ENCODE measurements at regions not wholly inside any gene's neighbourhood (a gene's known extent, or its start where the extent isn't known, plus 50 kb on each side); places are given as distances from the start of the nearest gene placed in this dataset.
"Not testable (repeated sequence)": the region's sequence is repeated elsewhere in the genome, so short reads cannot be mapped to it uniquely, and the experiment has no call there.

DNA sequence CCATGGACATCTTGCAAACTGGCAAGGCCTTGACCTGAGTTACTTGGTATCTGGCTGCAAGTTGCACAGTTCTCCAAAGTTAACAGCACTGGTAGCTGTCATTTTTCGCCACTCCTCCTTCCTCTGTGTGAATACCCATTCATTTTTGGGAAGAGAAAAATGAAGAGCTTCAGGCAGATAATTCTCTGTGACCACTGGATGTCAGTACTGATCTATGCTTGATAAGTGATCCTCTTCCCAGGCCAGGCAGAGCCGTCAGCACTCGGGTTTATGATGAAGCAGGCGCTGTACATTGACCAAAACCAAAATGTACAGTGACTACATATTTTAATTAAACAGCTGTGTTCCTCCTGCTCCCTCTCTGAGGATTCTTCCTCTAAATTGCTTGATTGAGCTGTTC, 55.9 kb upstream of the PDZD8 start:
- H4K20me1 ChIP-seq (ENCODE audit: insufficient read depth), result no peaks in the 10 kb centered on the region
- no peak overlapping the region for H3K9ac ChIP-seq
- H3K4me1 ChIP-seq (ENCODE audit: low read depth, poor library complexity, severe bottlenecking), result no peaks in the 10 kb centered on the region
- no peak overlapping the region for H3K4me3 ChIP-seq (IDR thresholded peaks at IDR 0.05; ENCODE audit: insufficient read depth, low read depth, low read length)
- H3K79me2 ChIP-seq (ENCODE audit: insufficient read depth, low read depth), result no peaks in the 10 kb centered on the region
- no peaks in the 10 kb centered on the region for H3K36me3 ChIP-seq (ENCODE audit: insufficient read depth)
- no peak overlapping the region for H2AFZ ChIP-seq (ENCODE audit: low read depth)
- H3K27ac ChIP-seq, result no peak overlapping the region
- no peaks in the 10 kb centered on the region for H3K27me3 ChIP-seq (ENCODE audit: insufficient read depth, low read depth)
- TF ChIP-seq, protein P1, sequence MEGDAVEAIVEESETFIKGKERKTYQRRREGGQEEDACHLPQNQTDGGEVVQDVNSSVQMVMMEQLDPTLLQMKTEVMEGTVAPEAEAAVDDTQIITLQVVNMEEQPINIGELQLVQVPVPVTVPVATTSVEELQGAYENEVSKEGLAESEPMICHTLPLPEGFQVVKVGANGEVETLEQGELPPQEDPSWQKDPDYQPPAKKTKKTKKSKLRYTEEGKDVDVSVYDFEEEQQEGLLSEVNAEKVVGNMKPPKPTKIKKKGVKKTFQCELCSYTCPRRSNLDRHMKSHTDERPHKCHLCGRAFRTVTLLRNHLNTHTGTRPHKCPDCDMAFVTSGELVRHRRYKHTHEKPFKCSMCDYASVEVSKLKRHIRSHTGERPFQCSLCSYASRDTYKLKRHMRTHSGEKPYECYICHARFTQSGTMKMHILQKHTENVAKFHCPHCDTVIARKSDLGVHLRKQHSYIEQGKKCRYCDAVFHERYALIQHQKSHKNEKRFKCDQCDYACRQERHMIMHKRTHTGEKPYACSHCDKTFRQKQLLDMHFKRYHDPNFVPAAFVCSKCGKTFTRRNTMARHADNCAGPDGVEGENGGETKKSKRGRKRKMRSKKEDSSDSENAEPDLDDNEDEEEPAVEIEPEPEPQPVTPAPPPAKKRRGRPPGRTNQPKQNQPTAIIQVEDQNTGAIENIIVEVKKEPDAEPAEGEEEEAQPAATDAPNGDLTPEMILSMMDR (conservative IDR thresholded peaks at IDR 0.05; ENCODE audit: low read depth, low read length), result no peak
- no peak overlapping the region for H3K4me2 ChIP-seq

DNA sequence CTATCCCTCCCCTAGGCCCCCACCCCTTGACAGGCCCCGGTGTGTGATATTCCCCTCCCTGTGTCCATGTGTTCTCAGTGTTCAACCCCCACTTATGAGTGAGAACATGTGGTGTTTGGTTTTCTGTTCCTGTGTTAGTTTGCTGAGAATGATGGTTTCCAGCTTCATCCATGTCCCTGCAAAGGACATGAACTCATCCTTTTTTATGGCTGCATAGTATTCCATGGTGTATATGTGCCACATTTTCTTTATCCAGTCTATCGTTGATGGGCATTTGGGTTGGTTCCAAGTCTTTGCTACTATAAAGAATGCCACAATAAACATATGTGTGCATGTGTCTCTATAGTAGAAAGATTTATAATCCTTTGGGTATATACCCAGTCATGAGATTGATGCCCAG, 55.3 kb upstream of the PDZD8 start:
- H3K36me3 ChIP-seq (ENCODE audit: insufficient read depth); H2AFZ ChIP-seq (ENCODE audit: low read depth); H3K27me3 ChIP-seq (ENCODE audit: insufficient read depth, low read depth); H4K20me1 ChIP-seq (ENCODE audit: insufficient read depth); H3K4me3 ChIP-seq (IDR thresholded peaks at IDR 0.05; ENCODE audit: insufficient read depth, low read depth, low read length); H3K9ac ChIP-seq; H3K4me1 ChIP-seq (ENCODE audit: low read depth, poor library complexity, severe bottlenecking); H3K27ac ChIP-seq; H3K79me2 ChIP-seq (ENCODE audit: insufficient read depth, low read depth); H3K4me2 ChIP-seq: not testable (repeated sequence)

DNA sequence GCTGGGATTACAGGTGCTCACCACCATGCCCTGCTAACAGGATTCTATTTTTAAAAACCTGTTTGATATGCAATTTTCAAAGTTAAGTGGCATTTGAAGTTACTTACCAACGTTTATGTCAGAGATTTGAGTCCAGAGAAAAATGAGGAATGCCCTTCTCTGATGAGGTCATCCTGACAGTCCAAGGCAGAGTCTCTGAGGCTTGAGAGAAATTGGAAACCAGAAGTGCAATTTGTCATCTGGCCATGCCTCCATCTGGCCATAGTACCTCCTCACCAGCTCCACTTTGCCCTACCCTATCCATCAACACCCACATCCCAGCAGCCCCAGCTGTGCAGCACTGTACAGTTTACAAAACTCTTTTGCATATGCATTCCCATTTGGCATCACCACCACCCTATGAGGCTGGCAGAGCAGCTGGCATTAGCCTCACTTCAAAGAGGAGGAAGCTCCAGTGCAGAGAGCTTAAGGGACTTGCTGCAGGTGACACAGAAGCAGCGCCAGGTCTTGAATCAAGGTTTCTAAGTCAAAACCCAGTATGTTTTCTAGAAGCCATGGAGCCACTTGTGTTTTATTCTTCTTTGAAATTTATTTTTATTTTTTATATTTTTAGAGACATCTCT, 54.5 kb upstream of the PDZD8 start:
- no peak overlapping the region for H3K9ac ChIP-seq
- TF ChIP-seq, protein P1 (conservative IDR thresholded peaks at IDR 0.05; ENCODE audit: low read depth, low read length), result no peak
- no peak overlapping the region for H3K4me3 ChIP-seq (IDR thresholded peaks at IDR 0.05; ENCODE audit: insufficient read depth, low read depth, low read length)
- no peaks in the 10 kb centered on the region for H3K79me2 ChIP-seq (ENCODE audit: insufficient read depth, low read depth)
- no peak overlapping the region for H3K4me2 ChIP-seq
- H3K27ac ChIP-seq, result no peak overlapping the region
- no peaks in the 10 kb centered on the region for H3K27me3 ChIP-seq (ENCODE audit: insufficient read depth, low read depth)
- no peak overlapping the region for H2AFZ ChIP-seq (ENCODE audit: low read depth)
- no peaks in the 10 kb centered on the region for H3K4me1 ChIP-seq (ENCODE audit: low read depth, poor library complexity, severe bottlenecking)
- H4K20me1 ChIP-seq (ENCODE audit: insufficient read depth), result no peaks in the 10 kb centered on the region
- H3K36me3 ChIP-seq (ENCODE audit: insufficient read depth), result no peaks in the 10 kb centered on the region

DNA sequence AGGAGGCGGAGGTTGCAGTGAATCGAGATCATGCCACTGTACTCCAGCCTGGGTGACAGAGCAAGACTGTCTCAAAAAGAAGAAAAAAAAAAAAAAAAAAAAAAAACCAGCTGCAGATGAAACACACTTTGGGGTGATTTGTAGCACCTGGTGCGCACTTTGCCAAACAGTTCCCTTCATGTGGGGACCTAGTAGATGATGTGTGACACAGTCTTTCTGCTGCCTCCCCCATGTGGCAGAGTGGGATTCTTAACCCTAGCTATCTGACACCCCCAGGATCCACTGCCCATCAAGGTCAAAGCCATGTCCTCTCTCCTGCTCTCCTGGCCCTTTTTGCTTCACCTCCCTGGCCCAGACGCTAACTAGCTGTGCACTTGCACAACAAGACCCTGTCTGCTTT, 52.1 kb upstream of the PDZD8 start:
- Histone ChIP-seq H4K20me1 (ENCODE audit: insufficient read depth) (no peaks in the 10 kb centered on the region), H2AFZ (ENCODE audit: low read depth) (no peak overlapping the region), H3K4me3 (IDR thresholded peaks at IDR 0.05; ENCODE audit: insufficient read depth, low read depth, low read length) (no peak overlapping the region), H3K4me1 (ENCODE audit: low read depth, poor library complexity, severe bottlenecking) (no peaks in the 10 kb centered on the region), H3K4me2 (no peak overlapping the region), H3K79me2 (ENCODE audit: insufficient read depth, low read depth) (no peaks in the 10 kb centered on the region), H3K9ac (no peak overlapping the region), H3K36me3 (ENCODE audit: insufficient read depth) (no peaks in the 10 kb centered on the region), H3K27me3 (ENCODE audit: insufficient read depth, low read depth) (no peaks in the 10 kb centered on the region), H3K27ac (no peak overlapping the region)
- TF ChIP-seq, protein P1 (conservative IDR thresholded peaks at IDR 0.05; ENCODE audit: low read depth, low read length), result no peak

DNA sequence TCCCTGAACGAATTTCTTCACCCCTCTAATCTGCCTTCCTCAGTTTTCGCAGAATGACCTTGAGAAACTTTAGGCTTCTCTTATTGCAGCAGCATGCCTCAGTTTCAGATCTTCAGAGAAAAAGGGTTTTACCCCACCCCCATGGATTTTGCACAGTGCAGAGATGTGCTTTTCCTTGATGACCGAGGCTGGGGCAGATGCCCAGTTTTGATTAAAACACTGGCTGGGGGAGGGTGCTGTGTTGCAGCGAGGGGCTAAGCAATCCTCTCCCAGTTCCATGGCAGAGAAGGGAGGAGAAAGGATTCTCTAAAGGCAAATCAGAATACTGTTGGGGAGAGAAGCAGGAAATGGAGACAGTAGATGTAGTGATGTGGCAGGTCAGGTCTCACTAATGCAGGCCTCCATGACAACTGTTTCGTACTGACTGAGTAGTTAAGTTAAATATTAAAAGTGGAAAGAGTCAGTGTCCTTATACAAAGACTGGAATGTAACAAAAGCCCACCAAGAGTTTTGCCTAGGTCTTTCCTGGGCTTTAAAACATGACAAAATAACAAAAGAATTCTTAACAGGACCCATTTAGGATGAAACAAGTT, 50.8 kb upstream of the PDZD8 start:
- Histone ChIP-seq H3K4me2 (no peak overlapping the region), H3K9ac (no peak overlapping the region), H3K79me2 (ENCODE audit: insufficient read depth, low read depth) (no peaks in the 10 kb centered on the region), H3K27me3 (ENCODE audit: insufficient read depth, low read depth) (no peaks in the 10 kb centered on the region), H4K20me1 (ENCODE audit: insufficient read depth) (no peaks in the 10 kb centered on the region), H2AFZ (ENCODE audit: low read depth) (no peak overlapping the region), H3K4me1 (ENCODE audit: low read depth, poor library complexity, severe bottlenecking) (no peaks in the 10 kb centered on the region), H3K36me3 (ENCODE audit: insufficient read depth) (no peaks in the 10 kb centered on the region), H3K4me3 (IDR thresholded peaks at IDR 0.05; ENCODE audit: insufficient read depth, low read depth, low read length) (no peak overlapping the region), H3K27ac (no peak overlapping the region)
- TF ChIP-seq, protein P1 (conservative IDR thresholded peaks at IDR 0.05; ENCODE audit: low read depth, low read length), result no peak
